ENCODE measurements at regions not wholly inside any gene's neighbourhood (a gene's known extent, or its start where the extent isn't known, plus 50 kb on each side); places are given as distances from the start of the nearest gene placed in this dataset.

DNA sequence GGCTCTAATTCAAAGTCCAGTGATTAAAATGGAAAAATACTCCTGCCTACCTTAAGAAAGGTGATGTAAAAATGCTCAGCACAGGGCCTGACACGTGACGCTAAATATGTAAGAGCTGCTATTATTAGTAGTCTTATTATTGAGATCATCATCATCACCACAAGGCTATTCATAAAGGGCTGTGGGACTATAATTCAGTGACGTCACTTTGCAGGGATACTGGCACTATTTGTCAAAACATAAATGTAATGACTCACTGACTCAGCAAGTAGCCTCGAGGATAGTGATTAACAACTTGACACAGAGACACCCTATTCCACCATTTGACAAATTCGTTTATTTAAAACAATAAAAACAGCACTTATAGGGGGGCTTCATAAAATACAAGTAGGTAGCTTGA lies 258.9 kb downstream of the SPANXN1 start:
- no peaks in the 10 kb centered on the region; the same call in 1 of the 2 replicates for H3K27me3 Mint-ChIP-seq (ENCODE audit: low read depth)
- no peaks in the 10 kb centered on the region for H3K23me2 ChIP-seq (ENCODE audit: insufficient read length, low read depth, low read length, poor library complexity, severe bottlenecking)
- no peak overlapping the region for H3K9ac ChIP-seq (ENCODE audit: extremely low read depth, insufficient read length, low read length)

More for the DNA sequence above, 258.9 kb downstream of the SPANXN1 start:
- Histone ChIP-seq H2BK20ac (ENCODE audit: low read depth, low read length, poor library complexity, severe bottlenecking) (no peak overlapping the region), H3K23ac (ENCODE audit: insufficient read length, low read depth, low read length) (no peak overlapping the region), H4K5ac (ENCODE audit: insufficient read length, low read depth, low read length) (no peak overlapping the region), H2BK15ac (ENCODE audit: low read depth, low read length) (no peak overlapping the region), H3K27ac (ENCODE audit: insufficient read length, low read depth, low read length) (no peak overlapping the region), H2BK120ac (ENCODE audit: low read depth, low read length, poor library complexity, severe bottlenecking) (no peak overlapping the region), H4K20me1 (ENCODE audit: control insufficient read depth, insufficient read depth, insufficient read length) (no peaks in the 10 kb centered on the region), H3K4me2 (ENCODE audit: insufficient read depth, insufficient read length, low read length) (no peak overlapping the region), H3K4me1 (ENCODE audit: insufficient read depth, low read length) (no peaks in the 10 kb centered on the region), H2AK5ac (ENCODE audit: insufficient read length, low read length) (no peak overlapping the region), H2AFZ (ENCODE audit: low read length) (no peak overlapping the region), H3K79me2 (ENCODE audit: insufficient read depth, low read length) (no peaks in the 10 kb centered on the region), H2BK12ac (ENCODE audit: insufficient read length, low read depth, low read length) (no peak overlapping the region), H3K27me3 (ENCODE audit: insufficient read depth, low read length) (no peaks in the 10 kb centered on the region), H3K79me1 (ENCODE audit: insufficient read depth, low read depth, low read length, poor library complexity, severe bottlenecking) (no peaks in the 10 kb centered on the region), H4K8ac (replicated peaks; ENCODE audit: insufficient read length, low read depth, low read length) (no peak overlapping the region), H3T11ph (ENCODE audit: low read length) (no peak overlapping the region), H3K14ac (ENCODE audit: insufficient read depth, low read length) (no peak overlapping the region), H4K91ac (ENCODE audit: insufficient read length, low read depth, low read length) (no peak overlapping the region), H3K9me3 (ENCODE audit: control insufficient read depth, low read depth, low read length) (peaks cover 52% of the 10 kb centered on the region), H3K4ac (ENCODE audit: low read depth, low read length) (no peak overlapping the region), H3K56ac (ENCODE audit: insufficient read length, low read depth, low read length) (no peak overlapping the region), H2BK5ac (ENCODE audit: insufficient read length, low read length) (no peak overlapping the region), H3K18ac (ENCODE audit: insufficient read length, low read depth, low read length) (no peak overlapping the region)
- Mint-ChIP-seq H3K4me1 (peaks cover 4 to 6% of the 10 kb centered on the region in 2 experiments; a peak in 3 of 4 replicates), H3K9me3 (peaks cover 81% of the 10 kb centered on the region in 2 experiments), H3K27ac (no peak overlapping the region), H3K4me3 (no peak overlapping the region), H3K36me3 (ENCODE audit: insufficient read depth in 1 of 3, low read depth in 3 of 3) (peaks cover 0 to 1% (median 0%) of the 10 kb centered on the region in 3 experiments; a peak in 3 of 7 replicates)
- TF ChIP-seq, protein P1, sequence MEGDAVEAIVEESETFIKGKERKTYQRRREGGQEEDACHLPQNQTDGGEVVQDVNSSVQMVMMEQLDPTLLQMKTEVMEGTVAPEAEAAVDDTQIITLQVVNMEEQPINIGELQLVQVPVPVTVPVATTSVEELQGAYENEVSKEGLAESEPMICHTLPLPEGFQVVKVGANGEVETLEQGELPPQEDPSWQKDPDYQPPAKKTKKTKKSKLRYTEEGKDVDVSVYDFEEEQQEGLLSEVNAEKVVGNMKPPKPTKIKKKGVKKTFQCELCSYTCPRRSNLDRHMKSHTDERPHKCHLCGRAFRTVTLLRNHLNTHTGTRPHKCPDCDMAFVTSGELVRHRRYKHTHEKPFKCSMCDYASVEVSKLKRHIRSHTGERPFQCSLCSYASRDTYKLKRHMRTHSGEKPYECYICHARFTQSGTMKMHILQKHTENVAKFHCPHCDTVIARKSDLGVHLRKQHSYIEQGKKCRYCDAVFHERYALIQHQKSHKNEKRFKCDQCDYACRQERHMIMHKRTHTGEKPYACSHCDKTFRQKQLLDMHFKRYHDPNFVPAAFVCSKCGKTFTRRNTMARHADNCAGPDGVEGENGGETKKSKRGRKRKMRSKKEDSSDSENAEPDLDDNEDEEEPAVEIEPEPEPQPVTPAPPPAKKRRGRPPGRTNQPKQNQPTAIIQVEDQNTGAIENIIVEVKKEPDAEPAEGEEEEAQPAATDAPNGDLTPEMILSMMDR (conservative IDR thresholded peaks at IDR 0.05) = no peak
- no peak for DNase-seq
- no CpG with 5 or more reads among the region's 5 CpGs for WGBS (ENCODE audit: extremely low coverage, insufficient read length, low lambda C conversion rate)
